ENCODE measurements at regions not wholly inside any gene's neighbourhood (a gene's known extent, or its start where the extent isn't known, plus 50 kb on each side); places are given as distances from the start of the nearest gene placed in this dataset.

GRCh38 chr10:1947464-1948003 is 210.2 kb upstream of the ADARB2 start:
- Histone ChIP-seq H3K4me1 (no peaks in the 10 kb centered on the region), H3K36me3 (no peaks in the 10 kb centered on the region), H3K4me3 (no peak overlapping the region), H3K27ac (no peak overlapping the region), H3K27me3 (peaks cover 0 to 9% of the 10 kb centered on the region in 2 donors), H3K9me3 (peaks cover 0 to 3% of the 10 kb centered on the region in 2 donors)
- ATAC-seq (no peak), DNase-seq (no peak)
- no peak for TF ChIP-seq CTCF (IDR thresholded peaks at IDR 0.05)
- intact Hi-C loops (cut with DNase I): no loop called here

- Histone ChIP-seq H3K27ac (no peak overlapping the region), H3K9me3 (no peaks in the 10 kb centered on the region), H3K4me1 (no peaks in the 10 kb centered on the region), H3K4me3 (no peak overlapping the region), H3K27me3 (peaks cover 0 to 9% of the 10 kb centered on the region in 2 donors), H3K36me3 (no peaks in the 10 kb centered on the region)
- intact Hi-C loops (cut with DNase I): no loop called here
- no peak for DNase-seq
- no peak for TF ChIP-seq CTCF (IDR thresholded peaks at IDR 0.05)
- no peak for ATAC-seq
Measured at GRCh38 chr10:1944487-1944886, 207.2 kb upstream of the ADARB2 start.

- H3K4me3 ChIP-seq: no peak overlapping the region
- no peaks in the 10 kb centered on the region for H3K4me1 ChIP-seq
- no peak for TF ChIP-seq CTCF (IDR thresholded peaks at IDR 0.05)
- ATAC-seq: no peak
- H3K9me3 ChIP-seq: no peaks in the 10 kb centered on the region
- peaks cover 0 to 9% of the 10 kb centered on the region in 2 donors for H3K27me3 ChIP-seq
- no peak for DNase-seq
- no peak overlapping the region for H3K27ac ChIP-seq
- H3K36me3 ChIP-seq: no peaks in the 10 kb centered on the region
- intact Hi-C loops (cut with DNase I): no loop called here
Measured at GRCh38 chr10:1942478-1942877, 205.2 kb upstream of the ADARB2 start.

GRCh38 chr10:1939016-1939415 is 201.7 kb upstream of the ADARB2 start:
- DNase-seq (no peak), ATAC-seq (no peak)
- H3K4me1 ChIP-seq: no peaks in the 10 kb centered on the region
- no peaks in the 10 kb centered on the region for H3K36me3 ChIP-seq
- H3K9me3 ChIP-seq: no peaks in the 10 kb centered on the region
- H3K4me3 ChIP-seq: no peak overlapping the region
- TF ChIP-seq CTCF (IDR thresholded peaks at IDR 0.05): no peak
- intact Hi-C loops (cut with DNase I): no loop called here
- no peak overlapping the region for H3K27ac ChIP-seq
- H3K27me3 ChIP-seq: peaks cover 0 to 3% of the 10 kb centered on the region in 2 donors

- ATAC-seq (no peak), DNase-seq (no peak)
- intact Hi-C loops (cut with DNase I): no loop called here
- Histone ChIP-seq H3K27ac (no peak overlapping the region), H3K9me3 (no peaks in the 10 kb centered on the region), H3K4me3 (no peak overlapping the region), H3K36me3 (no peaks in the 10 kb centered on the region), H3K27me3 (no peaks in the 10 kb centered on the region), H3K4me1 (no peaks in the 10 kb centered on the region)
- TF ChIP-seq CTCF (IDR thresholded peaks at IDR 0.05): no peak
Measured at GRCh38 chr10:1938317-1938716, 201.0 kb upstream of the ADARB2 start.
